GM21528 (cell line): ENCODE measurements at regions not wholly inside any gene's neighbourhood (a gene's known extent, or its start where the extent isn't known, plus 50 kb on each side); places are given as distances from the start of the nearest gene placed in this dataset.

Source experiments
- ATAC-seq: cut with Tn5 transposase; IDR thresholded peaks from one replicate; pipeline ENCODE4 v1.9.1; 2021; ENCODE audit warnings: mild to moderate bottlenecking, moderate library complexity; ENCODE audit not compliant: unreplicated experiment, low FRiP score

GRCh38 chr4:180766045-180766444 is 1477.2 kb upstream of the TENM3 start:
- ATAC-seq, result no peak

GRCh38 chr4:180766944-180767729 is 1476.1 kb upstream of the TENM3 start:
- no peak for ATAC-seq

GRCh38 chr4:180768610-180769009 is 1474.6 kb upstream of the TENM3 start:
- ATAC-seq, result no peak

GRCh38 chr4:180769791-180770190 is 1473.4 kb upstream of the TENM3 start:
- ATAC-seq, result no peak

- ATAC-seq, result no peak
Observed at GRCh38 chr4:180770265-180770664, 1472.9 kb upstream of the TENM3 start.

GRCh38 chr4:180784940-180785339 is 1458.3 kb upstream of the TENM3 start:
- no peak for ATAC-seq

- ATAC-seq, result no peak
Observed at GRCh38 chr4:180788729-180789128, 1454.5 kb upstream of the TENM3 start.

GRCh38 chr4:180789929-180790328 is 1453.3 kb upstream of the TENM3 start:
- ATAC-seq, result no peak

- no peak for ATAC-seq
Observed at GRCh38 chr4:180790471-180790870, 1452.7 kb upstream of the TENM3 start.

GRCh38 chr4:180792541-180792940 is 1450.7 kb upstream of the TENM3 start:
- no peak for ATAC-seq

- no peak for ATAC-seq
Observed at GRCh38 chr4:180794333-180794732, 1448.9 kb upstream of the TENM3 start.

GRCh38 chr4:180798036-180798577 is 1445.1 kb upstream of the TENM3 start:
- no peak for ATAC-seq

GRCh38 chr4:180799798-180800197 is 1443.4 kb upstream of the TENM3 start:
- ATAC-seq, result no peak

GRCh38 chr4:180805101-180805500 is 1438.1 kb upstream of the TENM3 start:
- ATAC-seq, result no peak

GRCh38 chr4:180808862-180809261 is 1434.3 kb upstream of the TENM3 start:
- no peak for ATAC-seq

GRCh38 chr4:180809439-180809838 is 1433.8 kb upstream of the TENM3 start:
- ATAC-seq, result no peak

- no peak for ATAC-seq
Observed at GRCh38 chr4:180810581-180810980, 1432.6 kb upstream of the TENM3 start.

GRCh38 chr4:180811556-180811955 is 1431.6 kb upstream of the TENM3 start:
- ATAC-seq, result no peak

GRCh38 chr4:180812783-180813182 is 1430.4 kb upstream of the TENM3 start:
- ATAC-seq, result no peak

- no peak for ATAC-seq
Observed at GRCh38 chr4:180814875-180815417, 1428.3 kb upstream of the TENM3 start.

- no peak for ATAC-seq
Observed at GRCh38 chr4:180817529-180817928, 1425.7 kb upstream of the TENM3 start.

- no peak for ATAC-seq
Observed at GRCh38 chr4:180823108-180823507, 1420.1 kb upstream of the TENM3 start.
